NCI-H510A (cell line): ENCODE measurements at regions not wholly inside any gene's neighbourhood (a gene's known extent, or its start where the extent isn't known, plus 50 kb on each side); places are given as distances from the start of the nearest gene placed in this dataset.
A peak's percentile ranks its signal among the peaks of the same experiment; 100 is the strongest.

Experiments
- DNase-seq: peaks from one replicate; lab custom pipeline; 2025; lab: John Stamatoyannopoulos, UW

DNA sequence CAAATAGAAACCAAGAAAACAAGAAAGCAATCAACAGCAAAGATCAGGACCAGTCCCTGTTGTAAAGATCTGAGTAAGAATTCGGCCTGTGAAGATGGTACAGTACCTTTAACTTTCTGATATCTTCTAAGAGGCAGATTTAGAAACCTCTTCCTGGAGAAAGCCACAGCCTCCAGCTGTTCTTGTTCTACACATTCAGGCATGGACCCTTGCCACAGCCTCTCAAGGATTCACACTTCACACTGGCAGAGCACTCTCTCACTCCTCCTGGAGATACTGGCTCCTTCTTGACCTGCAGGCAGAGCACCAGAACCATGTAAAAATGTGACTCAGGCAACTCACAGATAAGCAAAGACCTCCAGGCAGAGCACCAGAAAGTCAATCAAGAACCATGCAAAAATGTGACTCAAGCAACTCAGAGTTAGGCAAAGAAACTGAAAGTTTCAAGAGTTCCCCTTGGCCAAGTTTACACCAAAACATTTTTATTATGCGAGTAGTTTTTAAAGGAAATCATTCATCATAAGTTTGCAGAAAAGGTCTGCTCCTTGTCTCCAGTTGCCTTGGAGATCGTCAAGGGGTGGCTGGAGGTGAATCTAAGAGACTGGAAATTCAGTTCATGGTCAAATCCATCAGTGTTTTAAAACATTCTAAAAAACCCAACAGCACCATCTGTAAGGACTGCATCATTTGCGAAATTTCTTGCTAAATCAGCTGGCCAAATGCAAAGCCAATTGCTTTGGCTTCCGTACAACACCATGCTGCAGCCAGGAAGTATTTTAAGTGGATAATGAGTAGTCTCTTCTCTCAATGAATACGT is 119.3 kb upstream of the MDM1 start:
- no peak for DNase-seq

DNA sequence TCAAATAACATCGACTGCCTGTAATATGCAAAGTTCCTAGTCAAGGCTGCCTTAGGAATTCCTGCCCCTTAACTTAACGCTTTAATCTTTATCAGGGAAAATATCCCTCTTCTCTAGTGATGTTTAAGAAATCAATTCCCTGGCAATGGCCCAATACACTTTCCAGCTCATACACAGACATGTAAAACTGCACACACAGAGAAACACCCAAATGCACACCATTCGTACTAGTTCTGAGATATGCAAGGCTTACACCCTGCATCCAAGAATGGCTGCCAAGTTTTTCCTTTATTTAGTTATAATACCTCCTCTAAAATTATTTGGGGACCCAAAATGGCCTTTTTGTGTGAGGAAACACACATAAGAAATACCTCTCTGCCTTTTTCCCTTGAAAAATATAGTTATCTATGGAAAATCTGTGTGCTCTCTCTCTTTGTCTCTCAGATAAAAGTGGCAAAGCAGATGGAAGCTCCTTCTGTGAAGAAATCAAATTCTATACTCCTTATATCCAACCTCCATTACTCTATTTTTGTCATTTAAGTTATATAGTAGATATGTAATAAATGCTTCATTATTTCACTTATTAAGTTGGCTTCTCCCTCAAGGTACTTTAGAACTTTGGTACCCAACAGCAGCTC is 120.0 kb upstream of the MDM1 start:
- DNase-seq, result no peak

DNA sequence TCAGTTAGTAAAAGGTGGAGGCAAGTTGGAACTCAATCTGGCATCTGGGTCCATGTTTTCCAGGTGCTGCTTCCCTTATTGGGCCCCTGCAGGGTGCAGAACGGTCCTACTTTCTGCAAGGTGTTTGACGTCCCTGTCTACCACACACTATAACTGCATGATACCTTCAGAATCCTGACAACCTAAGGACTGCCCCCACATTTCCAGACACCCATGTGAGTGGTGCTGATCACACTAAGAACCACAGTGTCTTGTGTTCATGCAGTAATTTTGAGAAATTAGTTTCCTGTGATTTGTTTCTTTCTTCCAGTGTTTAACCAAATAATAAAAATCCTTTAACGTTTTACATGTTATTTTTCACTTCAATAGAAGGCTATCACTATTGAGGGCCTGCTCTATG is 121.1 kb upstream of the MDM1 start:
- no peak for DNase-seq

DNA sequence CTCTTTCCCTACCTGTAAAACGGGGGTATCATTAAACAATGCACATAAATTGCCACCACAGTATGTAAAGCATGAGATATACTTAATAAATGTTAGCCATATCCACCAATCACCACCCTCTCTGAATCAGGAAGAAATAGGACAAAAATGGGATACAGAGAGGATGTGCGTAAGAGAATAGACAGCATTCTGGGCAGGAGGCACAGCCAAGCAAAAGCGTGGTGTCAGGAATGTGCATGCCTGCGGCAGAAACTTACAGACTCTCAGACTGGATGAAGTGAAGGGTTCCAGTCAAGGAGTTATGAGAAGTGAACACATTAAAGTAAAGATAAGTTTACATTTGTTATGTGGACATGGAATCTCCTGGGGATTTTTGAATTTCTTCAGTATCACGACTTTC is 121.7 kb upstream of the MDM1 start:
- DNase-seq, result no peak

DNA sequence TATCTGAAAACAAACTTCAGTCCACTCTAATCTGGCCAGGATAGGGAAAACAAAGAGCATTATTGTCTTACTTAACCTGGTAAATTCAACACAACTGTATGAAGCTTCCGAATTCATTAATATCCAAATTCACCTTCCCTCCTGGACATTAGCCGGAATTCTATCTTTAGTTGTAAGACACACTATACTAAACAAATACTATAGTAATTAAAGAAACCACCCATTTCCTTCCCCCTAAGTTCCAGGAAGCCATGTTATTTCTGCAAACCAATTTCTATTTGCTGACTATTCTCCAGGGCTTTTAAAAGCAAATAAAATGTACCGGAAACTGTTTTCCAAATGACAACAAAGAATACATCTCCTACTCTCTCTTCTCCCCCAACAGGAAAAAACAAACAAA is 122.7 kb upstream of the MDM1 start:
- DNase-seq, result peak; percentile 12

DNA sequence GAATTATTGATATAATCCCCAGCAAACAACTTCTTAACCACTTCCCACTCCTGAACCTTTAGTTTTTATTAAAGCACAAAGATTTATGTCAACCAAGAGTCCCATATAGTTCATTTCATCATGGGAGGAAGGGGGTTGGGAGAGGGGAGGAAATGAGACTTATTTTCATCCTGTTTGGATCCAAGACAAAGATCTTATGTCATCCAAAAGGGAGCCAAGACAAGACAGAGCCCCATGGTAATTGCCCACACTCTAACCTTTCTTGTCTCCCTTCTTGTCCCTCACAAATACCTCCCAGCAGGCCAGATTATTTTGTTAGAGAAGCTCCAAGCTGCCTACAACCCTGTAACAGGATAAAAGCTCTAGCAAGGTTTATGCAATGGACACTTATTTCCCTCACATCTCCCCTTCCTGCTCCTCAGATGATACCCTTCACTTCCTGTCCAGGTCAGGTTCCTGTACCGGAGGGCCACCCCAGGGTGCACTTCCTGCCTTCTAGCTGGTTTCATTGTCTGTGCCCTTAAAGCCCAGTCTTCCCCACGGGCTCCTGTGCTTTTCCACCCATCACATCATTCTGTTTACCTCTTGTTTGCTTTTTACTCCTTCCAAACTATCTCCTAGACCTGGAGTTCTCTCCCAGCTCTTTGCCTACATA is 123.7 kb upstream of the MDM1 start:
- DNase-seq, result no peak

DNA sequence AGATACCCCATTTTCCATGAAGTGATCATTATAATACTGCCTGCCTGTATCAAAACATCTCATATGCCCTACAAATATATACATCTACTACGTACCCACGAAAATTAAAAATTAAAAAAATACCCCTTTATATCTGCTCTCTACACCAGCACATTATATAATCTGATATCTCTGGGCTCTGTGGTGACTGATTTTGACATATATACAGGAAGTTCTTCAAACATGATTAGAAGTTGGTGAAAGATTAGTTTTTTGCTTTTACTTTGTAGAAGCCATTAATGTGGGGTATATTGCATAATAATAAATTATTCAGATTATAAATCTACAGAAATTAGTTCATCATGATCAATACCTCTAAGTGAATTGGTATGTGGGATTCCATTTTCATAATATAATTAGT is 126.7 kb upstream of the MDM1 start:
- DNase-seq, result no peak

DNA sequence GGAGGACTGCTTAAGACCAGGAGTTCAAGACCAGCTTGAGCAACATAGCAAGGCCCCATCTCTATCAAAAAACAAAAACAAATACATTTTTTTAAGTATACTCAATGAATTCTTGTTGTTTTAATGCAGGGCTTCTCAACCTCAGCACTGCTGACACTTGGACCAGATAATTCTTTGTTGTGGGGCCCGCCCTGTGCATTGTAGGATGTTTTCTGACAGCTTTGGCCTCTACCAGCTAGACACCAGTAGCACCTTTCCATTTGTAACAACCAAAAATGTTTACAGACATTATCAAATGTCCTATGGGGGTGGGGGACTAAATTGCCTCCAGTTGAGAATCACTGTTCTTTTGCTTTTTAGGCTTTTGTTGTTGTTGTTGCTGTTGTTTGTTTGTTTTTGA is 128.1 kb upstream of the MDM1 start:
- DNase-seq, result no peak

DNA sequence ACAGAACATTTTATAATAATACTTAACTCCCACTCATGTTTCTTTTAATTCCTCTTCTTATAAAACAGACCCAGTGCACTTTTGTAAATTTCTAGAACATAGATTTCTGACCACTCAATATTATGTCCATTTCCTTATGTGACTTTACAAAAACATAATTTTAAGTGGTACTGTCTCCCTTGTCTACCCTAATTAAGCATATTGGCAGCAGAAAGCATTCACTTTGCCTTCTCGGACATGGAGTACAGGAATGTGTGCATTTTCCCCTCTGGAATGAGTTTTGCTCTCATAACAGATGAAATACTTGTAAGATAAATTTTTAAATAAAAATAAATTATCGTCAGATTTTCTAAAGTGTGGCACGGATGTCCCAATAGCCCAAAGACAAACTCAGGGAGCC is 129.5 kb upstream of the MDM1 start:
- DNase-seq, result no peak

DNA sequence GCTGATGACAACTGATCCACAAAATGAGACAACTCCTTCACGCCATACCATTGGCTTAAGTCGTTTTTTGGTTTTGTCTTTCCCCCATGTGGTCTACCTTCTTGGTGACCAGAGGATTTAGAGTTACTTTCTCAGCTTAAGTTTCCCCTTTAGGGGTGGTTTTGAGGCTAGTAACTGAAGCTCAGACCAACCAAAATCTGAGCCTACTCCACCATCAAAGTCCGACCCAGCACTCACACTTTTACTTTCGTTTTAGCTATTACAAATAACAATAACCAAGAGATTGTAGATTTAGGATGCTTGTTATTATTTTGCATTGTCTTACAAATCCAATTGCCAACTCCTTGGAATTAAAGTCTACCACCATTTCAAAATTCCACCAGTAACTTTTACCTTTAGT is 130.6 kb upstream of the MDM1 start:
- DNase-seq, result no peak

DNA sequence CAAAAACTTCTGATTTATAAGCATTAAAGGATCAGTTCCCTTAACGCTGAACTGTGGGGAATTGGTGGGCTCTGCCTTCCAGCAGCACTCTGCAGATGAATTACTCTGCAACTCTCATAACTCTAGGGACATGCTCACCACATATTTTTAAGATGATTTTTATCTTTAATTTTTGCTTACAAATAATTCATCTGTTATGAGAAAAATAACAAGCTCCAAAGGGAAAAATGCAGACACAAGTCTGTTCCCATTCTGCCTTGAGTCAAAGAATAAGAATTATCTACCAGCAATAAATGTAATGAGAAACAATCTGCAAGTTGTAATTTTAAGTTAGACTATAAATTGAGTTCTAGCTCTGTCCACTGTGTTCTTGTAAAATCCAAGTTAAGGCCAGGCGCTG is 133.1 kb upstream of the MDM1 start:
- DNase-seq, result no peak

DNA sequence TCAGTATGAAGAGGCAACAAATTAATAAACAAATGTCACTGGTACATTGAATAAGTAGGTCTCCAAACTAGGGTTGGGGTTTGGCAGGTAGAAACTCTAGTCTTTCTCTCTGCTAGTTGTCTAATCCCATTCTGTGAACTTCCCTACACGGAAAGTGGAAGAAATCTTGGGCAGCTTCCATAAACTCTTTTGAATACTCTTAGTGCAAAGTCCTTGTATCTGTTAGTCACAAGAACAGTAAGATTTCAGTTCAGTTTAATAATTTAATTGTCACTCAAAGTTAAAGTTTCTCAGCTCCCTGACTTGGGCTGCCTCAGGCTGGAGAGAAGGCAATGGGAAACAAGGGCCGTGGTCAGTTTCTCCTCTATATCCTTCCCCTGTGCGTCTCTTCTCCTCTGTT is 135.4 kb upstream of the MDM1 start:
- no peak for DNase-seq

DNA sequence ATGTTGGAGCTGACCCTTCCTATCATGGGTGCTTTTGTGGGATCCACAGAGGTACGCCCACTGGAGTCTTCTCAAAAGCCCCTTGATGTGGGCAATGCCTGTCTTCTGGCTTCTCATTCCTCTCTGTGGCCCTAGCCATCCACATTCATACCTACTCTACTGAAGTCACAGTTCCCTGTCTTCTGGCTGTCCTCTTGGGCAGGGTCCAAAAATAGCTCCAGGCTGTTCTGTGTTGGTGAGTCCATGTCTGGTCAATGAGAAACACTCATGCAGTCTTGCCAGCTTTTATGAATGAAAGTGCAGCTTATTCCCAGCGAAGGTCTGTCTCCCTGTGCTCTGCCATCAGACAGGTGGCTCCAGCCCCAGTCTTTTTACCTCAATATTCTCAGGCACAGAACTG is 135.9 kb upstream of the MDM1 start:
- no peak for DNase-seq

DNA sequence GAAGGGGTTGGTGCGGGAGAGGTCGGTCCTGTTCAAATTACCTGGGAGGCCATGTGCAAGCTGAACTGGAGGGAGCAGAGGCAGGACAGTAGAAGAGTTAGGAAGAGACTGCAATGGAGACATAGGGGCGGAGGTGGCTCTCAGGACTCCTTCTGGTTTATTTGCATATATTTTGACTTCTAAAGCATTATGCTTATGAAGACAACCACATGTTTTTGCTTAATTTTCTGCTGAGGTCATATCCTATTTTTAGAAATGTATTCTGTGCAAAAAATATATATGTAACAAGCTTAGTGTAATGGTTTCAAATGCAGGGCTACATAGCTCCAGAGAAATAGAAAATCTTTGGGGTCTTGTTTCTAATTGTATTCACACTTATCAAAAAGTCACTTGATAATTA is 137.0 kb upstream of the MDM1 start:
- DNase-seq, result no peak

DNA sequence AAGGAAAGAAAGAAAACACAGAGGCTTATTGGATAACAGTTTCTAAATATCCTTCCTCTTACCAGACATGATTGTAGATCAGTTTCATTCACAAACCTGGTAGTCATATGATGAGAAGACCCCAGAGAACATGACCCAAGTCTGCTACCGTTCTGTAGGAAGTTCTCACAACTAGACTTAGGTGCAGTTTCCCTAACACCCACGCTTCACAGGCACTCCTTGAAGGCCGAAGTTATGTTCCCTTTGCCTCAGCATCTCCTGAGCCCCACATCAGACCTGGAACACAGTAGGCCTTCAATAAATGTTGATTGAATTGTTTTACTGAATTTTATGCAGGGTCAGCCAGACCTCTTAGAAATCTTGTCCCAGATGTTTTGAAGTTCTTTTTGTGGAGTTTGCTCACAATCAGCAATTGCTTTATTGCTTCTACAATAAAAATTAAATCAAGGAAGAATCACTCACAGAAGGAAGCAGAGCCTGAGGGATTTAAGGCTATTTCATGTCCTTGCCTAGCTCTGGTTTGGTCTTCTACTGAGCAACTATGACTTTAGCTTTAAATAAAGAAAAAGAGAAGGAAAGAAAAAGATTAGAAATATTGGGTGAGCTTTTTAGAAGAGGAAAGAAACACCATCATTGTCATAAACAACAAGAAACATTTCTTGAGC is 138.6 kb upstream of the MDM1 start:
- DNase-seq, result no peak

DNA sequence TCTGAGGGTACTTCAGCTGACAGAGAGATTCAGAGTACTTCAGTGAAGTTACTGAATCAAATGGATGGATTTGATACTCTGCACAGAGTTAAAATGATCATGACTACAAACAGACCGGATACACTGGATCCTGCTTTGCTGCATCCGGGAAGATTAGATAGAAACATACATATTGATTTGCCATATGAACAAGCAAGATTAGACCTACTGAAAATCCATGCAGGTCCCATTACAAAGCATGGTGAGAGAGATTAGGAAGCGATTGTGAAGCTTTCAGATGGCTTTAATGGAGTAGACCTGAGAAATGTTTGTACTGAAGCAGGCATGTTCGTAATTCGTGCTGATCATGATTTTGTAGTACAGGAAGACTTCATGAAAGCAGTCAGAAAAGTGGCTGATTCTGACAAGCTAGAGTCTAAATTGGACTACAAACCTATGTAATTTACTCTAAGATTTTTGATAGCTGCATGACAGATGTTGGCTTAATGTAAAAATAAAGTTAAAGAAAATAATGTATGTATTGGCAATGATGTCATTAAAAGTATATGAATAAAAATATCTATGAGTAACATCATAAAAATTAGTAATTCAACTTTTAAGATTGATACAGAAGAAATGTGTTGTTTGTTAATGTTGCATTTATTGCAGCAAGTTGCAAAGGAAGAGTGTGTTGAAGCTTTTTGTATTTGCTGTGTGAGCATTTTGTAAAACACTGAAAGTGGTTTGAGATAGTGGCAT is 136.1 kb upstream of the RAP1B start:
- DNase-seq, result no peak

DNA sequence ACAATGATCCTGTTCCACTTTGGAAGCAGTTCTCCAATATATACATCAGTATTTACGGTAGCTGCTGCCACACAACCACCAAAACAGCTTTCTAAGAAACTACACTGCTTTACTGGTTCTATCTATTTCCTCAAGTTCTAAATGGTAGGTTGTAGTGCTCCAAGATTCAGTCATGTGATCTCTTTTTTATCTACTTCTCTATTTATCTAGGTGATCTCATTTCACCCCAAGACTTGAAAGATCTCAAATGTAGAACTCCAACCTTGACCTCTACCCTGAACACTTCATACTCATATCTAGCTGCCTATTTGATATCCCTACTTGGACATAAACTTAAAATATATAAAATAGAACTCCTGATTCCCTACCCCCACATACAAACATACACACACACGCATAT is 133.9 kb upstream of the RAP1B start:
- no peak for DNase-seq

DNA sequence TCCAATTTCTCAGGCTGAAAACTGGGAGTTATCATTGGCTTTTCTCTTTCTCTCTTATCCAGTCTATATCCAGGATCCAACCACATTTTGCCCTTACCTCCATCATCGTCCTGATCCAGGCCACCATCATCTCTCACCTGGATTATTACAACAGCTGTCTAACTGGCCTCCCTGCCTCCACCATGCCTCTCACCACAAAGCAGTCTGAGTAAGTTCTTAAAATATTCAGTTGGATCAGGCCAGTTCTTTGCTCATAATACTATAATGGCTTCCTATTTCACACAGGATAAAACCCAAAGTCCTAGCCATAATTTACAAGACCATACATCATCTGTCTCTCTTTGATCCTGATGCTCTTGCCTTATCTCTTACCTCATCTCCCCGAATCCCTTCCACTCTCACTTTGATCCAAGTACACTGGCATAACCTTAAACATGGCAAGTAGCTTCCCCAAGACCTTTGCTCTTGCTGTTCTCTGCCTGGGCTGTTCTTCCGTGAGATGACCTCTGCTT is 133.4 kb upstream of the RAP1B start:
- no peak for DNase-seq

DNA sequence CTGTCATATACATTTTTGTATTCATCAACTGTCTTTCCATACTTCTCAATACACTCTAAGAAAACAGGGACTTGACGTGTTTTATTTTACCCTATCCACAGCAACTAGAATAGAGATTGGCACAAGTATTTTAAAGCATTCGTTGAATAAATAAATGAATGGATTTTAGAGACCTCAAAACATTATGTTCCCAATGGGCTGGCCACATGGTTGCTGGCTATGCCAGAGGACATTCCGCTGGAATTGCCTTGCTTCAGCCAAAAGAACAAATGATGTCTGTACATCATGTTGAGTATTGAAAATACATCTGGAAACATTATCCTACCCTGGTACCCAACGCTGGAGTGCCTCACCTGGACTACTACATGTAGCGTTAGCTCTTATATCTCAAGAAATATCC is 132.8 kb upstream of the RAP1B start:
- DNase-seq, result no peak

DNA sequence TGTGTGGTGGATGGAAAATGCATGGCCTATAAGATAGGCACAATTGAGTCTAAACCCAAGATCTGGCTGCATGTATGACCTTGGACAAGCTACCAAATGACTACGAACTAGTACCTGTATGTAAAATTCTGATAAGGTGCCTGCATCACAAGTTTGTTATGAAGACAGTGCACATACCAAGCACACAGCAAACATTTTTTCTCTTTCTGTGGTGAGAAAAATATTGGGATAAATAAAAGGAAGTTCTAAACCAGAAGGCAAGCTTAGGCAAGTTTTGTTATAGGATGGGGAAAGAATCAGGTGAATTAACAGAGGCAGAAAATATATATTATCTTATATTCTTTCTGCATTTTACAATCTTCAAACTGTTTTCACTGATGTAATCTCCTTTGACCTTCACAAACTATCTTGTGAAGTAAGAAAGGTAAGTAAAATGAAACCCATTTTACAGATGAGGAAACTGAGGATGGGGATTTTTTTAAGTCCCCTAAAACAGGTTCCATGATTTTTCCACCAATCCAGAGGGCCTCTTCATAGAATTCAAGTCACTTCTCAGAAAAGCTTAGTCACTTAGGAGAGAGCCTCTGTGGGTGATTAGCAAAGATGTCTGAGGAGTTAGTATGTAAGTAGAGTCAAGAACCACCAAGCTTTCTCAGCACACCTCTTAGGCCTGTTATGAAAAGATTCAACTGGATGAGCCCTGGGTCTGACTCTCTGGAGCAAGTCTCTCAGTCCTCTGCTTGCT is 132.0 kb upstream of the RAP1B start:
- no peak for DNase-seq

DNA sequence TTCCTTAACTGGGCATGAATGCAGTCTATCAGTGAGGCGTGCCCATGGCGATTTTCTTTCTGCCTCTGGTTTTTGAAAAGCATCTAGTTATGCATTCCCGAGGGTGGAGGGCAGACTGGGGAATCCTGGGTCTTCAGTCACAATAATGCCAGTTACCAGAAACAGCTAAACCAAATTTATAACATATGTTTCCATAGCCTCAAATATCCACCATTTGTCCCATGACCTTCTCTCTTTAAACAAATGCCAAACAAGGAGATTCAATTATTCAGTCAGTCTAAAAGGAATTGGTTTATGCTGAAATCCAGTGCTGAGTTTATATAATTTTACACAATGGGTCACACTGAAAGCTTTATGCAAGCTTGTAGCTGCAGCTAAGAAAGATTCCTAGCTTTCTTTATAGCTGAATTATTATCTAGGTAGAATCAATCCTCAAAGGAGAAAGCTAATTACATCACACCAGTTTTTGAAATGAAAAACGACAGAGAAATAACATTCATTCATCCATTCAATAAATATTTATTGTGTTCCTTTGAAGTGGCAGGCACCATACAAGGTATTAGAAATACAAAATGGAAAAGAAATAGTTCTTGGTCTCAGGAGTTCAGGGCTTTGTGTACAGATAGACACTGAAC is 131.3 kb upstream of the RAP1B start:
- no peak for DNase-seq
